Stromal cell of bone marrow (primary cell): ENCODE measurements at regions not wholly inside any gene's neighbourhood (a gene's known extent, or its start where the extent isn't known, plus 50 kb on each side); places are given as distances from the start of the nearest gene placed in this dataset.

Experiments used
- DNase-seq: peaks from one replicate; pipeline ENCODE4 v3.0.0-alpha.2; 2012; ENCODE audit warnings: low read depth

- DNase-seq = no peak
These were observed 413.0 kb downstream of the VRK1 start for GRCh38 chr14:97210202-97210601.

- no peak for DNase-seq
These were observed 415.2 kb downstream of the VRK1 start for GRCh38 chr14:97212399-97212798.

- no peak for DNase-seq
These were observed 416.5 kb downstream of the VRK1 start for GRCh38 chr14:97213720-97214119.

GRCh38 chr14:97215263-97215969 is 418.2 kb downstream of the VRK1 start:
- DNase-seq = no peak

GRCh38 chr14:97217111-97217885 is 420.1 kb downstream of the VRK1 start:
- no peak for DNase-seq

- DNase-seq = no peak
These were observed 421.1 kb downstream of the VRK1 start for GRCh38 chr14:97218274-97218673.

GRCh38 chr14:97218691-97219430 is 421.7 kb downstream of the VRK1 start:
- DNase-seq = no peak

- no peak for DNase-seq
These were observed 422.3 kb downstream of the VRK1 start for GRCh38 chr14:97219431-97220017.

- no peak for DNase-seq
These were observed 424.5 kb downstream of the VRK1 start for GRCh38 chr14:97221572-97222285.

GRCh38 chr14:97224016-97224415 is 426.8 kb downstream of the VRK1 start:
- DNase-seq = no peak

- DNase-seq = no peak
These were observed 432.9 kb downstream of the VRK1 start for GRCh38 chr14:97230051-97230450.

GRCh38 chr14:97233319-97233985 is 436.3 kb downstream of the VRK1 start:
- no peak for DNase-seq

GRCh38 chr14:97246648-97247047 is 449.5 kb downstream of the VRK1 start:
- no peak for DNase-seq

GRCh38 chr14:97248973-97249372 is 451.8 kb downstream of the VRK1 start:
- DNase-seq = no peak

GRCh38 chr14:97250931-97251330 is 453.7 kb downstream of the VRK1 start:
- no peak for DNase-seq

GRCh38 chr14:97251491-97252155 is 454.4 kb downstream of the VRK1 start:
- no peak for DNase-seq

GRCh38 chr14:97253756-97254155 is 456.6 kb downstream of the VRK1 start:
- no peak for DNase-seq

GRCh38 chr14:97262336-97262735 is 465.2 kb downstream of the VRK1 start:
- DNase-seq = no peak

GRCh38 chr14:97264516-97265230 is 467.5 kb downstream of the VRK1 start:
- no peak for DNase-seq

- peak; percentile 22 for DNase-seq
These were observed 469.5 kb downstream of the VRK1 start for GRCh38 chr14:97266653-97267052.
